Tibial artery (tissue), 4 donors: ENCODE measurements at regions not wholly inside any gene's neighbourhood (a gene's known extent, or its start where the extent isn't known, plus 50 kb on each side); places are given as distances from the start of the nearest gene placed in this dataset.

Source experiments
- DNase-seq, 2 donors: peaks; one replicate each; pipeline ENCODE4 v3.0.0-alpha.2; 2019
- H3K27ac ChIP-seq, 2 donors: fragments of 200-600 bp; sonication (generic) in 1 of 2; 1 replicate in 1 of 2; 2 replicates in 1 of 2; pipeline ENCODE4 v1.5.1; 2018 to 2019; ENCODE audit warnings: mild to moderate bottlenecking in 1 of 2
- H3K27me3 ChIP-seq, 2 donors: fragments of 200-600 bp; sonication (generic) in 1 of 2; one replicate each; pipeline versions ENCODE4 v1.5.1 to v1.6.0; 2016 to 2019
- H3K36me3 ChIP-seq, 3 donors: fragments of 200-600 bp; sonication (generic) in 2 of 3; one replicate each; pipeline ENCODE4 v1.5.1; 2016 to 2019; ENCODE audit warnings: mild to moderate bottlenecking in 2 of 3
- H3K4me1 ChIP-seq, 4 donors: fragments of 200-600 bp; sonication (generic) in 2 of 4; 1 replicate in 3 of 4; 2 replicates in 1 of 4; pipeline ENCODE4 v1.5.1; 2016 to 2019
- H3K4me3 ChIP-seq, 2 donors: fragments of 200-600 bp; sonication (generic) in 1 of 2; 1 replicate in 1 of 2; 2 replicates in 1 of 2; pipeline ENCODE4 v1.5.1; 2018 to 2019; ENCODE audit warnings: mild to moderate bottlenecking in 2 of 2
- H3K9me3 ChIP-seq, 3 donors: fragments of 200-600 bp; sonication (generic) in 1 of 3; one replicate each; pipeline ENCODE4 v1.5.1; 2016 to 2019
- CTCF ChIP-seq, 2 experiments: fragments of 200-600 bp in 1 of 2; fragments of 450-650 bp in 1 of 2; IDR thresholded peaks; one replicate each; pipeline ENCODE4 v1.5.1; 2017 to 2019; ENCODE audit warnings: antibody characterized with exemption in 2 of 2, mild to moderate bottlenecking in 1 of 2, moderate library complexity in 1 of 2
- intact Hi-C: fragments of 100-400 bp; cut with DNase I; formaldehyde crosslinking; loops from one replicate; pipeline ENCODE4 v1.15.0; 2023; ENCODE audit warnings: low total_unique reads

GRCh38 chr1:208851366-208851765 lies 607.2 kb upstream of the PLXNA2 start:
- no peaks in the 10 kb centered on the region for H3K9me3 ChIP-seq
- H3K4me1 ChIP-seq, result peaks cover 0 to 22% (median 0%) of the 10 kb centered on the region in 4 donors
- no peaks in the 10 kb centered on the region for H3K36me3 ChIP-seq
- intact Hi-C loops, result no loop called here
- no peak for DNase-seq
- no peak overlapping the region for H3K27ac ChIP-seq
- H3K27me3 ChIP-seq, result no peaks in the 10 kb centered on the region
- no peak overlapping the region for H3K4me3 ChIP-seq
- no peak for TF ChIP-seq CTCF (IDR thresholded peaks at IDR 0.05)

GRCh38 chr1:208852911-208853310 lies 608.7 kb upstream of the PLXNA2 start:
- Histone ChIP-seq H3K27me3 (no peaks in the 10 kb centered on the region), H3K27ac (no peak overlapping the region), H3K4me3 (no peak overlapping the region), H3K9me3 (no peaks in the 10 kb centered on the region), H3K4me1 (peaks cover 0 to 22% (median 0%) of the 10 kb centered on the region in 4 donors), H3K36me3 (no peaks in the 10 kb centered on the region)
- no peak for DNase-seq
- no peak for TF ChIP-seq CTCF (IDR thresholded peaks at IDR 0.05)
- intact Hi-C loops, result no loop called here

GRCh38 chr1:208855403-208855802 lies 611.2 kb upstream of the PLXNA2 start:
- intact Hi-C loops, result no loop called here
- no peak for TF ChIP-seq CTCF (IDR thresholded peaks at IDR 0.05)

GRCh38 chr1:208857465-208857864 lies 613.3 kb upstream of the PLXNA2 start:
- no peaks in the 10 kb centered on the region for H3K4me1 ChIP-seq
- H3K27me3 ChIP-seq, result no peaks in the 10 kb centered on the region
- H3K27ac ChIP-seq, result no peak overlapping the region
- intact Hi-C loops, result no loop called here
- no peak for DNase-seq
- no peak for TF ChIP-seq CTCF (IDR thresholded peaks at IDR 0.05)
- no peak overlapping the region for H3K4me3 ChIP-seq
- H3K9me3 ChIP-seq, result peaks cover 0 to 5% (median 0%) of the 10 kb centered on the region in 3 donors
- H3K36me3 ChIP-seq, result no peaks in the 10 kb centered on the region

More at GRCh38 chr1:208855403-208855802, 611.2 kb upstream of the PLXNA2 start:
- Histone ChIP-seq H3K27me3 (no peaks in the 10 kb centered on the region), H3K9me3 (no peaks in the 10 kb centered on the region), H3K4me3 (no peak overlapping the region), H3K36me3 (no peaks in the 10 kb centered on the region), H3K27ac (no peak overlapping the region), H3K4me1 (peaks cover 0 to 16% (median 0%) of the 10 kb centered on the region in 4 donors)
- no peak for DNase-seq

GRCh38 chr1:208858738-208859137 lies 614.6 kb upstream of the PLXNA2 start:
- no peak overlapping the region for H3K27ac ChIP-seq
- DNase-seq, result no peak
- no peak for TF ChIP-seq CTCF (IDR thresholded peaks at IDR 0.05)
- H3K36me3 ChIP-seq, result no peaks in the 10 kb centered on the region
- no peaks in the 10 kb centered on the region for H3K4me1 ChIP-seq
- no peaks in the 10 kb centered on the region for H3K27me3 ChIP-seq
- intact Hi-C loops, result no loop called here
- H3K9me3 ChIP-seq, result peaks cover 0 to 5% (median 0%) of the 10 kb centered on the region in 3 donors
- no peak overlapping the region for H3K4me3 ChIP-seq

- intact Hi-C loops, result no loop called here
- Histone ChIP-seq H3K36me3 (no peaks in the 10 kb centered on the region), H3K4me3 (no peak overlapping the region), H3K27me3 (no peaks in the 10 kb centered on the region), H3K27ac (no peak overlapping the region), H3K4me1 (no peaks in the 10 kb centered on the region), H3K9me3 (peaks cover 0 to 5% (median 0%) of the 10 kb centered on the region in 3 donors)
- DNase-seq, result no peak
- TF ChIP-seq CTCF (IDR thresholded peaks at IDR 0.05), result no peak
Measured at GRCh38 chr1:208864366-208864965, 620.3 kb upstream of the PLXNA2 start.
